ENCODE measurements at regions not wholly inside any gene's neighbourhood (a gene's known extent, or its start where the extent isn't known, plus 50 kb on each side); places are given as distances from the start of the nearest gene placed in this dataset.

GRCh38 chr3:80586338-80586737 is 818.5 kb upstream of the ROBO1 start:
- H3K27me3 ChIP-seq, result no peaks in the 10 kb centered on the region
- no peaks in the 10 kb centered on the region for H3K9me3 ChIP-seq (replicated peaks in 1 of 3)
- no peaks in the 10 kb centered on the region for H3K4me1 ChIP-seq (replicated peaks in 1 of 2)
- no peak for DNase-seq
- no peak overlapping the region for H3K4me3 ChIP-seq
- WGBS, 4 donors, result 60 to 75% (median 65%) methylated on average over 2 of the region's 2 CpGs
- H3K27ac ChIP-seq, result no peak overlapping the region
- intact Hi-C loops (cut with DNase I), result no loop called here
- no peaks in the 10 kb centered on the region for H3K36me3 ChIP-seq (replicated peaks in 1 of 2)
- TF ChIP-seq, protein P1, sequence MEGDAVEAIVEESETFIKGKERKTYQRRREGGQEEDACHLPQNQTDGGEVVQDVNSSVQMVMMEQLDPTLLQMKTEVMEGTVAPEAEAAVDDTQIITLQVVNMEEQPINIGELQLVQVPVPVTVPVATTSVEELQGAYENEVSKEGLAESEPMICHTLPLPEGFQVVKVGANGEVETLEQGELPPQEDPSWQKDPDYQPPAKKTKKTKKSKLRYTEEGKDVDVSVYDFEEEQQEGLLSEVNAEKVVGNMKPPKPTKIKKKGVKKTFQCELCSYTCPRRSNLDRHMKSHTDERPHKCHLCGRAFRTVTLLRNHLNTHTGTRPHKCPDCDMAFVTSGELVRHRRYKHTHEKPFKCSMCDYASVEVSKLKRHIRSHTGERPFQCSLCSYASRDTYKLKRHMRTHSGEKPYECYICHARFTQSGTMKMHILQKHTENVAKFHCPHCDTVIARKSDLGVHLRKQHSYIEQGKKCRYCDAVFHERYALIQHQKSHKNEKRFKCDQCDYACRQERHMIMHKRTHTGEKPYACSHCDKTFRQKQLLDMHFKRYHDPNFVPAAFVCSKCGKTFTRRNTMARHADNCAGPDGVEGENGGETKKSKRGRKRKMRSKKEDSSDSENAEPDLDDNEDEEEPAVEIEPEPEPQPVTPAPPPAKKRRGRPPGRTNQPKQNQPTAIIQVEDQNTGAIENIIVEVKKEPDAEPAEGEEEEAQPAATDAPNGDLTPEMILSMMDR (IDR thresholded peaks at IDR 0.05), result no peak
- no peak for TF ChIP-seq POLR2A (IDR thresholded peaks at IDR 0.05)

GRCh38 chr3:80580146-80580545 is 812.3 kb upstream of the ROBO1 start:
- no peak for DNase-seq
- intact Hi-C loops (cut with DNase I), result no loop called here
- WGBS, 4 donors, result 38 to 51% (median 42%) methylated on average over 2 of the region's 2 CpGs
- H3K4me3 ChIP-seq, result no peak overlapping the region
- H3K9me3 ChIP-seq (replicated peaks in 1 of 3), result no peaks in the 10 kb centered on the region
- TF ChIP-seq, protein P1 (IDR thresholded peaks at IDR 0.05), result no peak
- no peak for TF ChIP-seq POLR2A (IDR thresholded peaks at IDR 0.05)
- no peak overlapping the region for H3K27ac ChIP-seq
- H3K36me3 ChIP-seq (replicated peaks in 1 of 2), result no peaks in the 10 kb centered on the region
- no peaks in the 10 kb centered on the region for H3K4me1 ChIP-seq (replicated peaks in 1 of 2)
- no peaks in the 10 kb centered on the region for H3K27me3 ChIP-seq

GRCh38 chr3:80564391-80564790 is 796.6 kb upstream of the ROBO1 start:
- WGBS, 4 donors, result 14 to 32% (median 27%) methylated on average over 2 of the region's 2 CpGs
- Histone ChIP-seq H3K27ac (no peak overlapping the region), H3K27me3 (no peaks in the 10 kb centered on the region), H3K36me3 (replicated peaks in 1 of 2) (no peaks in the 10 kb centered on the region), H3K4me1 (replicated peaks in 1 of 2) (no peaks in the 10 kb centered on the region), H3K4me3 (no peak overlapping the region), H3K9me3 (replicated peaks in 1 of 3) (no peaks in the 10 kb centered on the region)
- TF ChIP-seq, protein P1 (IDR thresholded peaks at IDR 0.05), result no peak
- TF ChIP-seq POLR2A (IDR thresholded peaks at IDR 0.05), result no peak
- DNase-seq, result no peak
- intact Hi-C loops (cut with DNase I), result no loop called here

DNA sequence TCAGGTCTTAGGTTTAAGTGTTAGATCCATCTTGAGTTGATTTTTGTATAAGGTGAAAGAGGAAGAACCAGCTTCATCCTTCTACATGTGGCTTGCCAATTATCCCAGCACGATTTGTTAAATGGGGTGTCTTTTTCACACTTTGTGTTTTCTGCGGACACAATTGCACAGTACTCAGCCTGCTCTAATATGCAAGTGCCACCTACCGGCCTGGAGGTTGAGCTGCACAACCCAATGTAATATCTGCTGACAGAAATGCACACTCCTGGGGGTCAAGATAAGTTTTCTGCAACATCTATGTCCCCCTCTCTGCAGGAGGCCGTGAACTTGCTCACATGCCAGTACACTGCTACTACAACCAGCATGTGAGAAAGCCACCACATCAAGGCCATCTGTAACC is 791.9 kb upstream of the ROBO1 start:
- H3K9me3 ChIP-seq (replicated peaks in 1 of 3), result no peaks in the 10 kb centered on the region
- no peak overlapping the region for H3K27ac ChIP-seq
- intact Hi-C loops (cut with DNase I), result no loop called here
- no peaks in the 10 kb centered on the region for H3K4me1 ChIP-seq (replicated peaks in 1 of 2)
- no peaks in the 10 kb centered on the region for H3K36me3 ChIP-seq (replicated peaks in 1 of 2)
- TF ChIP-seq, protein P1 (IDR thresholded peaks at IDR 0.05), result no peak
- TF ChIP-seq POLR2A (IDR thresholded peaks at IDR 0.05), result no peak
- no peak overlapping the region for H3K4me3 ChIP-seq
- no peaks in the 10 kb centered on the region for H3K27me3 ChIP-seq
- no peak for DNase-seq
- WGBS, 4 donors, result 66 to 85% (median 76%) methylated on average over 4 of the region's 4 CpGs
